ENCODE measurements at regions not wholly inside any gene's neighbourhood (a gene's known extent, or its start where the extent isn't known, plus 50 kb on each side); places are given as distances from the start of the nearest gene placed in this dataset.

DNA sequence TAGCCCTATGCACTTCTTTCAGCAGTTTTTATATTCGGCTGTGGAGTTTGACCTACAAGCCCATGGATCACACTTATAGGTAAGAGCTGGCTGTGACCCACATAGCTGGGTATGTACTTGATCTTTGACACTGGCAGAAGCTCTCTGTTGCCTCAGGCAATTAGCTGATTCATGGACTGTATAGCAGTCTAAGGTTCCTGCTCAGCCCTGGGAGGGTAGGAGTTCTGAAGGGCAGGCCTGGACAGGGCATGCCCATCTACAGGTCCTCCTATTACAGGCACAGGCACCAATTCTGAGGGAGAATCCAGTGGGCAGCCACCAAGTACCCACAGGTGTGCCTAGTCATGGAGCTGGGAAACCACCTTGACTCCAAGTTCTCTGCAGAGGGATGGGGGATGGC lies 301.8 kb upstream of the GALNT5 start:
- no peak for DNase-seq (ENCODE audit: low read depth in 2 of 2)
- no peak overlapping the region for H3K4me3 ChIP-seq (replicated peaks in 1 of 2; ENCODE audit: low read depth in 2 of 2, low read length in 2 of 2)
- TF ChIP-seq, protein P1, sequence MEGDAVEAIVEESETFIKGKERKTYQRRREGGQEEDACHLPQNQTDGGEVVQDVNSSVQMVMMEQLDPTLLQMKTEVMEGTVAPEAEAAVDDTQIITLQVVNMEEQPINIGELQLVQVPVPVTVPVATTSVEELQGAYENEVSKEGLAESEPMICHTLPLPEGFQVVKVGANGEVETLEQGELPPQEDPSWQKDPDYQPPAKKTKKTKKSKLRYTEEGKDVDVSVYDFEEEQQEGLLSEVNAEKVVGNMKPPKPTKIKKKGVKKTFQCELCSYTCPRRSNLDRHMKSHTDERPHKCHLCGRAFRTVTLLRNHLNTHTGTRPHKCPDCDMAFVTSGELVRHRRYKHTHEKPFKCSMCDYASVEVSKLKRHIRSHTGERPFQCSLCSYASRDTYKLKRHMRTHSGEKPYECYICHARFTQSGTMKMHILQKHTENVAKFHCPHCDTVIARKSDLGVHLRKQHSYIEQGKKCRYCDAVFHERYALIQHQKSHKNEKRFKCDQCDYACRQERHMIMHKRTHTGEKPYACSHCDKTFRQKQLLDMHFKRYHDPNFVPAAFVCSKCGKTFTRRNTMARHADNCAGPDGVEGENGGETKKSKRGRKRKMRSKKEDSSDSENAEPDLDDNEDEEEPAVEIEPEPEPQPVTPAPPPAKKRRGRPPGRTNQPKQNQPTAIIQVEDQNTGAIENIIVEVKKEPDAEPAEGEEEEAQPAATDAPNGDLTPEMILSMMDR (IDR thresholded peaks at IDR 0.05; ENCODE audit: low read depth, low read length), result no peak

DNA sequence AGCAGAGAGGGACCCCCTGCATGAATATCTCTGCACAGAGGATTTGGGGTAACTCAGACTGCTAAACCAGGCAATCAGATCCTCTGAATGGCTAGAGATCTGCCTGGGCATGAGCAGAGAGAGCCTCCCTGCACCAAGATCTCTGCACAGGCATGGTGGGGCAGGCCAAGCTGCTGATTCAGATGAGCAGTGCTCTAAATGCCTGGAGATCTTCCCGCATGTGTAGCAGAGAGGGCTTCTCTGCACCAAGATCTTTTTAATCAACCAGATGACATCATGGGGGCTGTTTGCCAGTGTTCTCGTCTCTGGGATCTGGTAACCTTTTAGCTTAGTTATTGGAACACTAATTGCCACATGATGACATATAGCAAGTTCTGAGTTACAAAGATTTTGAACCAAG lies 301.3 kb upstream of the GALNT5 start:
- H3K4me3 ChIP-seq (replicated peaks in 1 of 2; ENCODE audit: low read depth in 2 of 2, low read length in 2 of 2), result no peak overlapping the region
- TF ChIP-seq, protein P1 (IDR thresholded peaks at IDR 0.05; ENCODE audit: low read depth, low read length), result no peak
- DNase-seq (ENCODE audit: low read depth in 2 of 2), result no peak

DNA sequence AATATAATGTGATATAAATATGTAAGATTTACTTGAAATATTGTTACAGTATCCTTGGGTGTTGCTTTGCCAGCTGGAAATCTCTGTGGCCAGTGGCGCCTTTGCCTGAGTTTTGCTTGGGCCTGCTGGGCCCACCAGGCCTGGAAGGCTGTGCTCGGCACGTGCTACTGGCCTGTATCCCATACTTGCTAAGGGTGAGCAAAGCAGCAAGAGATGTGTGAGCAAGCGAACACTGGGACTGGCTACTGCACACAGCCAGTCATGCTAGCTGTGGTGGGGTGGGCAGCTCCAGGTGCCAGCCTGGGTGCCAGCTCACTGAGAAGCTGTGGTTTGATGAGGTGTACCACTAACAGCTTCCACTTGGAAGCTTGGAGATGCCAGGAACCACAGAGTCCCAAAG lies 299.1 kb upstream of the GALNT5 start:
- TF ChIP-seq, protein P1 (IDR thresholded peaks at IDR 0.05; ENCODE audit: low read depth, low read length), result no peak
- H3K4me3 ChIP-seq (replicated peaks in 1 of 2; ENCODE audit: low read depth in 2 of 2, low read length in 2 of 2), result no peak overlapping the region
- DNase-seq (ENCODE audit: low read depth in 2 of 2), result no peak

DNA sequence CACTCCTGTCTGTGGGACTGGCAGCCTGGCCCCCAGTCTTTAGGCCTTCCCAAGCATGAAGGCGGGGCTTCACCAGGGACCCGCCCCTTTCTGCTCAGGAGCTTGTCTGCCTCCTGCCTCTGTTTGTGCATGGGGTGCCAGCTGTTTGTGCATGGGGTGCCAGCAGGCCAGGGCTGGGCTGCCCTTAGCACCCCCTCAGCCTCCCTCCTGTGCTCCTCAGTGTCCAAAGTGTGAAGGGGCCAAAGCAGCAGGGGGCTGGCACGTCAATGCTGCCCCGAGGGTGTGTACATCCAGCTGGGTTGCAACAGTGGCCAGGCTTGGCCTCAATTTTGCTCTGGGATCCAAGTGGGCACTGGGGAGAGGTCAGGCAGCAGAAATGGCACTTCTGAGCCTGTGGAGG lies 298.0 kb upstream of the GALNT5 start:
- DNase-seq (ENCODE audit: low read depth in 2 of 2), result no peak
- H3K4me3 ChIP-seq (replicated peaks in 1 of 2; ENCODE audit: low read depth in 2 of 2, low read length in 2 of 2), result no peak overlapping the region
- TF ChIP-seq, protein P1 (IDR thresholded peaks at IDR 0.05; ENCODE audit: low read depth, low read length), result no peak

DNA sequence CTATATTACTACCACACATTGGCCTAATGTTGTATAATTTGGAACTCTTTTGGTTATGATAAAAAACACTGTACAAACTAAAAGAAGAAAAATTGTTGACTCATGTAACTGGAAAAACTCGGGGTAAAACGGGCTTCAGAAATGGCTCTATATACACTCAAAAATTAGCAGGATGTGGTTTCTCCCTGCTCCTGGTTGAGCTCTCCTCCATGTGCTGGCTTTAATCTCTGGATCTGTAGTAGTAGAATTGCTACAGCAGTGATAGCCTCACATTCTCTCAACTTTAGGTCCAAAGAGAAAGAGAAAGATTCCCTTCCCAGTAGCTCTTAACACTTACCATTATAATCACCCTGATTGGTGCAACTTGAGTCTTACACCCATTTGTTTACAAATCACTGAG lies 274.9 kb upstream of the GALNT5 start:
- TF ChIP-seq, protein P1 (IDR thresholded peaks at IDR 0.05; ENCODE audit: low read depth, low read length), result no peak
- no peak overlapping the region for H3K4me3 ChIP-seq (replicated peaks in 1 of 2; ENCODE audit: low read depth in 2 of 2, low read length in 2 of 2)
- no peak for DNase-seq (ENCODE audit: low read depth in 2 of 2)

DNA sequence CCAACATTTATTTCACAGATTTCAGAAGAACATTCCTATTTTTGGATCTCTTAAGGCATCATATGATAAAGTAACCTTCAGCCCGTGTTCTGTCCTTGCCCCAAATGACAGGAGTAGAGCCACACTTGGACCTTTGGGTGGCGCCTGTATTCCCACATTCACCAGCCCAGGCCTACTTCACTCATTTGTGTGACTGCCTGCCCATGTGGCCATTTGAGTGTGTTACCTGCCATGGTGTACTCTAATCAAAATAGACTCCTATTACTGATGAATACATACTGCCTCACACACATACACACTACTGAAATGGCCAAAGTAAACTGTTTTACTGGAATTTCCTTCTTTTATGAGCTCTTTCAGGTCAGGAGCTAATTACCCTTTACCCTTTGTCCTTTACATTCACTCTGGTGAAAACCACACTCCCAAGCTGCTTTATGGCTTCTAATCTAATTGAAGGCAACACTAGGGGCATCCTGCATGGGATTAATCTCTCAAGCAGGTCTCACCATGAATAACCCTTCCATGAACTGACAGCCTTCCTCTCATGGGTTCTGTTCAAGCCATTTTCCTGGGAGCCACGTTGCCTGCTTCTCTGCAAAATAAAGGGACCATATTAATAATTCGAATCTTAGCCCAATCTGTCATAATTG lies 271.0 kb upstream of the GALNT5 start:
- DNase-seq (ENCODE audit: low read depth in 2 of 2), result no peak
- TF ChIP-seq, protein P1 (IDR thresholded peaks at IDR 0.05; ENCODE audit: low read depth, low read length), result no peak
- H3K4me3 ChIP-seq (replicated peaks in 1 of 2; ENCODE audit: low read depth in 2 of 2, low read length in 2 of 2), result no peak overlapping the region

DNA sequence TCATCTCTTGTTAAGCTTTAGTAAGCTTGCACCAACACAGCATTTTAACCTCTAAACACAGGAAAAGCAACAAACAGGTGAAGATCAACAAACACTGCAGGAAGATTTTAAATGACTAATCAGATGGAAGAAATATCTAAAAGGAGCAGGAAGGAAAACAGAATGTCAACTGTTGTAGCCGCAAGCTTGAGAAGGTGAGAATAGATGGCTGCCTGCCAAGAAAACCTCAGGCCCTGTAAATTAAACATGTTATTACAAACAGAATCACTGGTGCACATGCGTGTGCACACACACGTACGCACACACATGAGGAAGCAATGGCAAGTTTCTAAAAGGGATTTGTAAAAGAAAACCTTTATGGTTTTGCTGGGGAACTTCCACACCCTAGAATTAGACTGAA lies 257.8 kb upstream of the GALNT5 start:
- TF ChIP-seq, protein P1 (IDR thresholded peaks at IDR 0.05; ENCODE audit: low read depth, low read length), result no peak
- H3K4me3 ChIP-seq (replicated peaks in 1 of 2; ENCODE audit: low read depth in 2 of 2, low read length in 2 of 2), result no peak overlapping the region

More for the DNA sequence above, 257.8 kb upstream of the GALNT5 start:
- DNase-seq (ENCODE audit: low read depth in 2 of 2), result no peak
